ENCODE measurements at regions not wholly inside any gene's neighbourhood (a gene's known extent, or its start where the extent isn't known, plus 50 kb on each side); places are given as distances from the start of the nearest gene placed in this dataset.

DNA sequence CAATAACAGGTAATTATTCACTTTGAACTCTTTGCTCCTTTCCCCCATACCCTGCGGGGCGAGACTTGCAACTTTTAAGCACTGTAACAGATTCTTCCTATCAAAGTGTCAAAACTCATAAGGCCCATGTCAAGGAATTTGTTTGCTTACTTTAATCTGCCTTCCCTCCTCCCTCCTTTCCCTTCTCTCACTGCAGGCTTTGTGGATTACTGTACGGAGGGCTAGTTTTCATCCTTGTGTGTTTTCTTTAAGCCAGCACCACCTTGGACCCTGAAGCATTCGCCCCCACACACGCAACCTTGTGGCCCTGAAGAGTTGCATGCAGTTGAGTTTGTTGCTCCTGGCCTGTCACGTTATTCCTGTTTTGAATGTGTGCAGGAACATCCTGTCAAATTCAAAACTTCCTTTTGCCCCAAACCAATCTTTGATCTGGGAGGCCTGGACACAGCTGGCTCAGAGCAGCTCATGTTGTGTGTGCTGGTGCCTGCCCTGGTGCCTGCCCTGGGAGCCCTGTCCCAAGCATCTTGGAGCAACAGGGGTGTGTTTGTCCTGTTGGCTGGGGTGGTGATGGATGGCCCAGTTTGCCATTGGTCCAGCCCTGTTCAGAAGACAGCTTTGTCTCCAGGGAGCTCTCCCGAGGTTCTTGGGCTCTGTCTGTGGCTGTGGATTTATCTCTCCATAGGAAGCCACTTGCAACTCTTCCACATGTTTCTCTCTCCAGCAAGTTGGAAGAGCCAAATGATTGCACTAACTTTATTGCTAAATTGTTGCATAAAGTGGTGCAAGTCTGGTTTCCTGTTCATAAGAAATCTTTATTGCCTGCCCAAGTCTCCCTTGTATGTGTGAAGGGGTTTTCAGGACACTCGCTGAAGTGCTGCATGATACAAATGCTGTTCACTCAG lies 199.6 kb downstream of the VAPA start:
- H3K4me2 ChIP-seq (ENCODE audit: low read depth, low read length, poor library complexity, severe bottlenecking), result no peak overlapping the region
- no peak overlapping the region for H2AFZ ChIP-seq (ENCODE audit: low read length)
- no peak overlapping the region for H3K4me3 ChIP-seq (ENCODE audit: low read length, poor library complexity, severe bottlenecking)
- TF ChIP-seq, protein P1, sequence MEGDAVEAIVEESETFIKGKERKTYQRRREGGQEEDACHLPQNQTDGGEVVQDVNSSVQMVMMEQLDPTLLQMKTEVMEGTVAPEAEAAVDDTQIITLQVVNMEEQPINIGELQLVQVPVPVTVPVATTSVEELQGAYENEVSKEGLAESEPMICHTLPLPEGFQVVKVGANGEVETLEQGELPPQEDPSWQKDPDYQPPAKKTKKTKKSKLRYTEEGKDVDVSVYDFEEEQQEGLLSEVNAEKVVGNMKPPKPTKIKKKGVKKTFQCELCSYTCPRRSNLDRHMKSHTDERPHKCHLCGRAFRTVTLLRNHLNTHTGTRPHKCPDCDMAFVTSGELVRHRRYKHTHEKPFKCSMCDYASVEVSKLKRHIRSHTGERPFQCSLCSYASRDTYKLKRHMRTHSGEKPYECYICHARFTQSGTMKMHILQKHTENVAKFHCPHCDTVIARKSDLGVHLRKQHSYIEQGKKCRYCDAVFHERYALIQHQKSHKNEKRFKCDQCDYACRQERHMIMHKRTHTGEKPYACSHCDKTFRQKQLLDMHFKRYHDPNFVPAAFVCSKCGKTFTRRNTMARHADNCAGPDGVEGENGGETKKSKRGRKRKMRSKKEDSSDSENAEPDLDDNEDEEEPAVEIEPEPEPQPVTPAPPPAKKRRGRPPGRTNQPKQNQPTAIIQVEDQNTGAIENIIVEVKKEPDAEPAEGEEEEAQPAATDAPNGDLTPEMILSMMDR (conservative IDR thresholded peaks at IDR 0.05; ENCODE audit: low read length), result no peak
- no peak for TF ChIP-seq EZH2phosphoT487 (IDR thresholded peaks at IDR 0.05; ENCODE audit: borderline replicate concordance)
- no peaks in the 10 kb centered on the region for H3F3A ChIP-seq (ENCODE audit: low read depth)
- H4K20me1 ChIP-seq (ENCODE audit: insufficient read depth, low read length, poor library complexity, severe bottlenecking), result no peaks in the 10 kb centered on the region
- H3K9me3 ChIP-seq (ENCODE audit: insufficient read depth, low read depth, low read length), result no peaks in the 10 kb centered on the region
- no peaks in the 10 kb centered on the region for H3K79me2 ChIP-seq (ENCODE audit: insufficient read depth, low read length)
- no peaks in the 10 kb centered on the region for H3K36me3 ChIP-seq (ENCODE audit: insufficient read depth, low read length)
- peaks cover 3% of the 10 kb centered on the region for H3K4me1 ChIP-seq (ENCODE audit: insufficient read depth, low read length, poor library complexity, severe bottlenecking)
- no peak overlapping the region for H3K9ac ChIP-seq (ENCODE audit: low read depth, low read length, poor library complexity, severe bottlenecking)
- no peaks in the 10 kb centered on the region for H3K27me3 ChIP-seq (ENCODE audit: insufficient read depth, low read length, poor library complexity, severe bottlenecking)
- H3K9me2 ChIP-seq (replicated peaks; ENCODE audit: low read depth, low read length), result no peaks in the 10 kb centered on the region

DNA sequence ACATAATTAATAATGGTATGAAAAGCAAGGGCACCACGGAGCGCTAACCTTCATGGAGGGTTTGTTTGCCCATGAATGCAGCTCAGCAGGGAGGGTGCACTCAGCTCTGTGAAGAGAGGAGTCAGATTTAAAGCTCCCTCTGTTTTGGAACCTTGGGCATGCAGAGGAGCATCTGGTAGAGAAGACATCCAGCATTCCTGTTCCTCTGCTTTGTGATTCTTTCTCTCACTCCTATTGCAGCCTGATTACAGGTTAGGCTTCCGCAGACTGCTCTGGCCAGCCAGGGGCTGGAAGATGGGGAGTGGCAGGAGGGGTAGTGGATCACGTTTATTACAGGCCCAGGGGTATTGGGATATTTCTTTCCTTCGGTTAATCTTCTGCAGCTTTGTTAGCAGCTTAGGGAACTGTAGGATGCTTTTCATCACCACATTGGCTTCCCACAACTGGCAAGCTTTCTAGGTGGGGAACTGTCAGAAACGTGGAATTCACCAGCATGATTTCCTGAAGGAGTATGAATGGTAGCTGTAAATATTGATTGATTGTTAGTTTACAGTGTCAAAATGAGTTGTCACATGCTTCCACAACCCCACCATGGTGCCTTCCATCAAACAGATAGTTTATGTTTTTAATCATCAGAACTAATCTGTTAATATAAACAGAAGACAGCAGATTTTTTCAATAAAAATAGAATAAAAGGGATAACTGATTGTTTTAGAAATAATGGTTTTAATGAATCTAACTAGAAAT lies 201.1 kb downstream of the VAPA start:
- H3K9me3 ChIP-seq (ENCODE audit: insufficient read depth, low read depth, low read length), result no peaks in the 10 kb centered on the region
- H2AFZ ChIP-seq (ENCODE audit: low read length), result no peak overlapping the region
- peaks cover 3% of the 10 kb centered on the region for H3K4me1 ChIP-seq (ENCODE audit: insufficient read depth, low read length, poor library complexity, severe bottlenecking)
- no peaks in the 10 kb centered on the region for H4K20me1 ChIP-seq (ENCODE audit: insufficient read depth, low read length, poor library complexity, severe bottlenecking)
- H3K4me2 ChIP-seq (ENCODE audit: low read depth, low read length, poor library complexity, severe bottlenecking), result no peak overlapping the region
- TF ChIP-seq, protein P1 (conservative IDR thresholded peaks at IDR 0.05; ENCODE audit: low read length), result no peak
- TF ChIP-seq EZH2phosphoT487 (IDR thresholded peaks at IDR 0.05; ENCODE audit: borderline replicate concordance), result no peak
- no peaks in the 10 kb centered on the region for H3K36me3 ChIP-seq (ENCODE audit: insufficient read depth, low read length)
- H3K9me2 ChIP-seq (replicated peaks; ENCODE audit: low read depth, low read length), result no peaks in the 10 kb centered on the region
- H3K4me3 ChIP-seq (ENCODE audit: low read length, poor library complexity, severe bottlenecking), result no peak overlapping the region
- H3K9ac ChIP-seq (ENCODE audit: low read depth, low read length, poor library complexity, severe bottlenecking), result no peak overlapping the region
- H3K79me2 ChIP-seq (ENCODE audit: insufficient read depth, low read length), result no peaks in the 10 kb centered on the region
- H3F3A ChIP-seq (ENCODE audit: low read depth), result no peaks in the 10 kb centered on the region
- H3K27me3 ChIP-seq (ENCODE audit: insufficient read depth, low read length, poor library complexity, severe bottlenecking), result no peaks in the 10 kb centered on the region

DNA sequence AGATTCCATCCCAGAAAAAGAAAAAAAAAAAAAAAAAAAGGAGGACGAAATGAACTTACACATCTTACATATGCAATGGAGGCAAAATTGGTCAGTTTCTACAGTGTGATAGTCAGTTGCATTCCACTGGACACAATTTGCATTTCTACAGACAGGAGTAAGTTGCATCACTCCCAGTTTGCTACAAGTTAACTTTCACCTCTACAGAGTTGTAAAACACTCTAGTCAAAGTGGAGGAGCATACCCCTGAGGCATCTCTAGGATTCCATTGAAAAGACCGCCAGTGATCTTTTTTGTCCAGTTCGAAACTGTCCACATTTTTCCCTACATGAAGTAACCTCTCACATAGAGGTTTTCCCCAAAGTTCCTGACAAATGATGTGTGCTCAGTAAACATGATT lies 202.8 kb downstream of the VAPA start:
- H3K4me1 ChIP-seq (ENCODE audit: insufficient read depth, low read length, poor library complexity, severe bottlenecking), result peaks cover 3% of the 10 kb centered on the region
- no peak overlapping the region for H3K4me3 ChIP-seq (ENCODE audit: low read length, poor library complexity, severe bottlenecking)
- no peaks in the 10 kb centered on the region for H3K27me3 ChIP-seq (ENCODE audit: insufficient read depth, low read length, poor library complexity, severe bottlenecking)
- H3K9ac ChIP-seq (ENCODE audit: low read depth, low read length, poor library complexity, severe bottlenecking), result no peak overlapping the region
- H3K79me2 ChIP-seq (ENCODE audit: insufficient read depth, low read length), result no peaks in the 10 kb centered on the region
- TF ChIP-seq EZH2phosphoT487 (IDR thresholded peaks at IDR 0.05; ENCODE audit: borderline replicate concordance), result no peak
- TF ChIP-seq, protein P1 (conservative IDR thresholded peaks at IDR 0.05; ENCODE audit: low read length), result no peak
- no peaks in the 10 kb centered on the region for H3K9me2 ChIP-seq (replicated peaks; ENCODE audit: low read depth, low read length)
- H2AFZ ChIP-seq (ENCODE audit: low read length), result no peak overlapping the region
- H3F3A ChIP-seq (ENCODE audit: low read depth), result no peaks in the 10 kb centered on the region
- no peaks in the 10 kb centered on the region for H4K20me1 ChIP-seq (ENCODE audit: insufficient read depth, low read length, poor library complexity, severe bottlenecking)
- no peaks in the 10 kb centered on the region for H3K36me3 ChIP-seq (ENCODE audit: insufficient read depth, low read length)
- H3K4me2 ChIP-seq (ENCODE audit: low read depth, low read length, poor library complexity, severe bottlenecking), result no peak overlapping the region
- no peaks in the 10 kb centered on the region for H3K9me3 ChIP-seq (ENCODE audit: insufficient read depth, low read depth, low read length)
